ENCODE measurements at regions not wholly inside any gene's neighbourhood (a gene's known extent, or its start where the extent isn't known, plus 50 kb on each side); places are given as distances from the start of the nearest gene placed in this dataset.

GRCh38 chr16:75837264-75837663 lies 111.0 kb upstream of the CPHXL start:
- no peak overlapping the region for H3K27ac ChIP-seq
- no peaks in the 10 kb centered on the region for H3K36me3 ChIP-seq
- no peaks in the 10 kb centered on the region for H3K27me3 ChIP-seq
- peaks cover 0 to 15% (median 1%) of the 10 kb centered on the region in 11 donors for H3K9me3 ChIP-seq
- DNase-seq (no peak), ATAC-seq (no peak)
- no peak for TF ChIP-seq CTCF (IDR thresholded peaks at IDR 0.05)
- H3K4me1 ChIP-seq = no peaks in the 10 kb centered on the region
- intact Hi-C loops (cut with DNase I) = no loop called here
- WGBS, 2 donors = 40 to 43% methylated on average over 2 of the region's 2 CpGs
- H3K4me3 ChIP-seq = no peak overlapping the region

GRCh38 chr16:75837681-75838080 lies 111.4 kb upstream of the CPHXL start:
- Histone ChIP-seq H3K27ac (no peak overlapping the region), H3K4me3 (no peak overlapping the region), H3K4me1 (no peaks in the 10 kb centered on the region), H3K9me3 (peaks cover 0 to 10% (median 0%) of the 10 kb centered on the region in 11 donors), H3K27me3 (no peaks in the 10 kb centered on the region), H3K36me3 (no peaks in the 10 kb centered on the region)
- no peak for DNase-seq
- intact Hi-C loops (cut with DNase I) = no loop called here
- no peak for ATAC-seq
- 7 to 21% methylated on average over 2 of the region's 2 CpGs for WGBS, 2 donors
- no peak for TF ChIP-seq CTCF (IDR thresholded peaks at IDR 0.05)

GRCh38 chr16:75841517-75841916 lies 115.2 kb upstream of the CPHXL start:
- DNase-seq (no peak), ATAC-seq (no peak)
- Histone ChIP-seq H3K4me1 (no peaks in the 10 kb centered on the region), H3K4me3 (no peak overlapping the region), H3K27me3 (no peaks in the 10 kb centered on the region), H3K36me3 (no peaks in the 10 kb centered on the region), H3K27ac (no peak overlapping the region), H3K9me3 (peaks cover 0 to 4% (median 0%) of the 10 kb centered on the region in 11 donors)
- 3 to 8% methylated on average over 1 of the region's 1 CpG for WGBS, 2 donors
- no peak for TF ChIP-seq CTCF (IDR thresholded peaks at IDR 0.05)
- intact Hi-C loops (cut with DNase I) = no loop called here

GRCh38 chr16:75847172-75847571 lies 120.9 kb upstream of the CPHXL start:
- no peak overlapping the region for H3K27ac ChIP-seq
- no peak for DNase-seq
- H3K4me1 ChIP-seq = no peaks in the 10 kb centered on the region
- ATAC-seq = no peak
- H3K9me3 ChIP-seq = peaks cover 0 to 4% (median 0%) of the 10 kb centered on the region in 11 donors
- no peaks in the 10 kb centered on the region for H3K27me3 ChIP-seq
- H3K4me3 ChIP-seq = no peak overlapping the region
- 67 to 70% methylated on average over 1 of the region's 1 CpG for WGBS, 2 donors
- H3K36me3 ChIP-seq = no peaks in the 10 kb centered on the region
- intact Hi-C loops (cut with DNase I) = no loop called here
- TF ChIP-seq CTCF (IDR thresholded peaks at IDR 0.05) = no peak
